ENCODE measurements at regions not wholly inside any gene's neighbourhood (a gene's known extent, or its start where the extent isn't known, plus 50 kb on each side); places are given as distances from the start of the nearest gene placed in this dataset.

GRCh38 chr15:95284492-95284891, 1046.0 kb upstream of the NR2F2 start:
- Histone ChIP-seq H3K9me3 (ENCODE audit: insufficient read depth, low read length, severe bottlenecking) (no peaks in the 10 kb centered on the region), H3K27me3 (ENCODE audit: insufficient read depth, low read length, poor library complexity) (peaks cover 24% of the 10 kb centered on the region), H2AFZ (ENCODE audit: low read depth, low read length) (no peak overlapping the region), H4K20me1 (ENCODE audit: insufficient read depth, low read length) (no peaks in the 10 kb centered on the region), H3K79me2 (ENCODE audit: insufficient read depth, low read length) (no peaks in the 10 kb centered on the region), H3K9ac (ENCODE audit: low read depth, low read length) (no peak overlapping the region), H3K4me2 (ENCODE audit: insufficient read depth, low read length) (no peak overlapping the region), H3K36me3 (ENCODE audit: insufficient read depth, low read length) (no peaks in the 10 kb centered on the region), H3K4me1 (ENCODE audit: insufficient read depth, low read length) (peaks cover 18% of the 10 kb centered on the region; the same call in 1 of the 2 replicates), H3K4me3 (ENCODE audit: low read depth in 1 of 2, low read length in 2 of 2) (no peak overlapping the region), H3K27ac (ENCODE audit: low read length) (no peak overlapping the region)
- no peak for TF ChIP-seq EZH2 (IDR thresholded peaks at IDR 0.05; ENCODE audit: borderline replicate concordance, low read depth, low read length, severe bottlenecking)
- TF ChIP-seq, protein P1, sequence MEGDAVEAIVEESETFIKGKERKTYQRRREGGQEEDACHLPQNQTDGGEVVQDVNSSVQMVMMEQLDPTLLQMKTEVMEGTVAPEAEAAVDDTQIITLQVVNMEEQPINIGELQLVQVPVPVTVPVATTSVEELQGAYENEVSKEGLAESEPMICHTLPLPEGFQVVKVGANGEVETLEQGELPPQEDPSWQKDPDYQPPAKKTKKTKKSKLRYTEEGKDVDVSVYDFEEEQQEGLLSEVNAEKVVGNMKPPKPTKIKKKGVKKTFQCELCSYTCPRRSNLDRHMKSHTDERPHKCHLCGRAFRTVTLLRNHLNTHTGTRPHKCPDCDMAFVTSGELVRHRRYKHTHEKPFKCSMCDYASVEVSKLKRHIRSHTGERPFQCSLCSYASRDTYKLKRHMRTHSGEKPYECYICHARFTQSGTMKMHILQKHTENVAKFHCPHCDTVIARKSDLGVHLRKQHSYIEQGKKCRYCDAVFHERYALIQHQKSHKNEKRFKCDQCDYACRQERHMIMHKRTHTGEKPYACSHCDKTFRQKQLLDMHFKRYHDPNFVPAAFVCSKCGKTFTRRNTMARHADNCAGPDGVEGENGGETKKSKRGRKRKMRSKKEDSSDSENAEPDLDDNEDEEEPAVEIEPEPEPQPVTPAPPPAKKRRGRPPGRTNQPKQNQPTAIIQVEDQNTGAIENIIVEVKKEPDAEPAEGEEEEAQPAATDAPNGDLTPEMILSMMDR (IDR thresholded peaks at IDR 0.05; ENCODE audit: borderline replicate concordance, extremely low read depth, low read length, poor library complexity, severe bottlenecking): no peak
- ATAC-seq (ENCODE audit: insufficient read depth, low read depth): 0 out of 3 replicates have a peak, but pooled peaks have one; percentile 20
- no peak for DNase-seq

DNA sequence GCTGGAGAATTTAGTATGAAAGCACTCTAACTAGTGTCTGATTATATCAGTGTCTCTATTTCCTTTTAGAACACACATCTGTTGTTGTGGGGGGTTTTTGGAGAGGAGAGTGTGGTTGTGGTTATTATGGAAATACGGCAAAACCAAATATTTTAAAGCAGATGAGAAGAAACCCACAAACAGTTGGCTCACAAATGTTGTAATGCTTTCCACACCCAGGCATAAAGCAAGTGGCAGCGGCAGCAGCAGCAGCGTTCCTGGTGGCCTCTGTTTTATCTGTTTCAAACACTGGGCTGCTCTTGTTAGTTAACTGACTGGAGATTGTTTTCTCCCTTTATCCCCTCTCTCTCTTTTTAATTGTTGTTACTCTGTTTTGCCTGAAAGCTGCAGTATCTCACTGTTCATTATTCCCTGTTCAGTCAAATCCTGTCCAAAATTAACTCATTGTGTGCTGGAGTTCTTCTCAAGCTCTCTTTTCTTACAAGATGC, 1045.5 kb upstream of the NR2F2 start:
- Histone ChIP-seq H3K4me3 (ENCODE audit: low read depth in 1 of 2, low read length in 2 of 2) (no peak overlapping the region), H3K9ac (ENCODE audit: low read depth, low read length) (no peak overlapping the region), H3K4me1 (ENCODE audit: insufficient read depth, low read length) (peaks cover 18% of the 10 kb centered on the region; the same call in 1 of the 2 replicates), H3K79me2 (ENCODE audit: insufficient read depth, low read length) (no peaks in the 10 kb centered on the region), H3K36me3 (ENCODE audit: insufficient read depth, low read length) (no peaks in the 10 kb centered on the region), H3K4me2 (ENCODE audit: insufficient read depth, low read length) (no peak overlapping the region), H2AFZ (ENCODE audit: low read depth, low read length) (no peak overlapping the region), H3K27me3 (ENCODE audit: insufficient read depth, low read length, poor library complexity) (peaks cover 24% of the 10 kb centered on the region), H3K9me3 (ENCODE audit: insufficient read depth, low read length, severe bottlenecking) (no peaks in the 10 kb centered on the region), H3K27ac (ENCODE audit: low read length) (no peak overlapping the region), H4K20me1 (ENCODE audit: insufficient read depth, low read length) (no peaks in the 10 kb centered on the region)
- ATAC-seq (ENCODE audit: insufficient read depth, low read depth) (peak; percentile 95), DNase-seq (peak; percentile 49)
- no peak for TF ChIP-seq EZH2 (IDR thresholded peaks at IDR 0.05; ENCODE audit: borderline replicate concordance, low read depth, low read length, severe bottlenecking)
- TF ChIP-seq, protein P1 (IDR thresholded peaks at IDR 0.05; ENCODE audit: borderline replicate concordance, extremely low read depth, low read length, poor library complexity, severe bottlenecking): peak; percentile 23

DNA sequence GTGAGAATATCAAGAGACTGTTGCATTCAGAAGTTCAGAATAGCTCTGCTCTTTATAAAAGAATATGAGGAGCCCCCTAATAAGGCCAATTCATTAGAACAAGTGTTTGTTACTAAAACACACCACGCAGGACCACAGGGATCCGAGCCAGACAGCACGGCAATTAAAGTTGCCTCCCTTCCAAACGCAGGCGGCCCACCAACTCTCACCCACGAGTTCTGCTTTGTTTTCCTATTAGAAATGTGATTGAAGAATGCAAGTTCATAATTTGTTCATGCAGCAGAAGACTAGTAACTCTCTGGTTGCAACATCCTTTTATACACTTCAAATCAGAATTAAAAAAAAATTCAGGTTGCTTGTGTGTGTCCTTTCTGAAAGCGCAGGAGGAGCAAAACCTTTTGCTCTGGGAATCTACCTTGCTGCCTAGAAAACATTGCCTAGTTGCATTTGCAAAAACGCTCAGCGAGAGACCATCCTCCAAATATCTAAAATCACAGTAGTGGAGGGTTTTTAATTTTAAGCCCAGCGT, 1044.1 kb upstream of the NR2F2 start:
- Histone ChIP-seq H3K36me3 (ENCODE audit: insufficient read depth, low read length) (no peaks in the 10 kb centered on the region), H3K4me2 (ENCODE audit: insufficient read depth, low read length) (no peak overlapping the region), H3K4me1 (ENCODE audit: insufficient read depth, low read length) (peaks cover 18% of the 10 kb centered on the region; the same call in 1 of the 2 replicates), H3K9ac (ENCODE audit: low read depth, low read length) (no peak overlapping the region), H3K27ac (ENCODE audit: low read length) (no peak overlapping the region), H3K9me3 (ENCODE audit: insufficient read depth, low read length, severe bottlenecking) (no peaks in the 10 kb centered on the region), H2AFZ (ENCODE audit: low read depth, low read length) (no peak overlapping the region), H3K79me2 (ENCODE audit: insufficient read depth, low read length) (no peaks in the 10 kb centered on the region), H3K4me3 (ENCODE audit: low read depth in 1 of 2, low read length in 2 of 2) (no peak overlapping the region), H4K20me1 (ENCODE audit: insufficient read depth, low read length) (no peaks in the 10 kb centered on the region), H3K27me3 (ENCODE audit: insufficient read depth, low read length, poor library complexity) (peaks cover 24% of the 10 kb centered on the region)
- DNase-seq (no peak), ATAC-seq (ENCODE audit: insufficient read depth, low read depth) (no peak)
- no peak for TF ChIP-seq EZH2 (IDR thresholded peaks at IDR 0.05; ENCODE audit: borderline replicate concordance, low read depth, low read length, severe bottlenecking)
- TF ChIP-seq, protein P1 (IDR thresholded peaks at IDR 0.05; ENCODE audit: borderline replicate concordance, extremely low read depth, low read length, poor library complexity, severe bottlenecking): no peak
